ENCODE measurements at regions not wholly inside any gene's neighbourhood (a gene's known extent, or its start where the extent isn't known, plus 50 kb on each side); places are given as distances from the start of the nearest gene placed in this dataset.

- no peak for ATAC-seq
- ChIA-PET CTCF (no interaction called here), POLR2A (no interaction called here)
- TF ChIP-seq TCF7L2 (IDR thresholded peaks at IDR 0.05; ENCODE audit: low read depth, low read length) (no peak), CTCF (IDR thresholded peaks at IDR 0.05) (no peak), SIN3A (IDR thresholded peaks at IDR 0.05; ENCODE audit: borderline replicate concordance, insufficient read depth, low read depth, low read length) (no peak), POLR2AphosphoS5 (IDR thresholded peaks at IDR 0.05; ENCODE audit: low read depth, low read length) (no peak), REST (IDR thresholded peaks at IDR 0.05; ENCODE audit: insufficient read depth in 1 of 2, low read depth in 2 of 2, low read length in 1 of 2) (no peak)
- Histone ChIP-seq H3K4me1 (ENCODE audit: control insufficient read depth, insufficient read depth, low read length) (no peaks in the 10 kb centered on the region), H3K27me3 (ENCODE audit: control insufficient read depth, insufficient read depth, low read length) (no peaks in the 10 kb centered on the region), H3K9me3 (ENCODE audit: control insufficient read depth, insufficient read depth, low read depth, low read length) (no peaks in the 10 kb centered on the region), H3K36me3 (ENCODE audit: control insufficient read depth, insufficient read depth, low read length) (no peaks in the 10 kb centered on the region), H3K4me3 (ENCODE audit: low read depth in 2 of 2, low read length in 2 of 2) (no peak overlapping the region), H3K27ac (ENCODE audit: low read length) (no peak overlapping the region)
- intact Hi-C loops (cut with micrococcal nuclease; ENCODE audit: unreplicated experiment): no loop called here
- BruUV-seq (replicated peaks): no TSS peak
- DNase-seq (ENCODE audit: low read depth, low spot score): no peak
- in situ Hi-C loops (cut with HindIII; ENCODE audit: low pct_unique_long_range_greater_than_20kb, low sequenced_read_pairs): no loop called here
Measured at GRCh38 chr11:27945348-27945747, 162.6 kb downstream of the KIF18A start.

GRCh38 chr11:27938011-27938410 is 169.9 kb downstream of the KIF18A start:
- no TSS peak for BruUV-seq (replicated peaks)
- H3K4me1 ChIP-seq (ENCODE audit: control insufficient read depth, insufficient read depth, low read length): peaks cover 4% of the 10 kb centered on the region; the same call in 1 of the 2 replicates
- no peaks in the 10 kb centered on the region for H3K27me3 ChIP-seq (ENCODE audit: control insufficient read depth, insufficient read depth, low read length)
- ChIA-PET CTCF (no interaction called here), POLR2A (no interaction called here)
- no peaks in the 10 kb centered on the region for H3K9me3 ChIP-seq (ENCODE audit: control insufficient read depth, insufficient read depth, low read depth, low read length)
- DNase-seq (ENCODE audit: low read depth, low spot score) (no peak), ATAC-seq (no peak)
- no peaks in the 10 kb centered on the region for H3K36me3 ChIP-seq (ENCODE audit: control insufficient read depth, insufficient read depth, low read length)
- no peak for TF ChIP-seq REST (IDR thresholded peaks at IDR 0.05; ENCODE audit: insufficient read depth in 1 of 2, low read depth in 2 of 2, low read length in 1 of 2)
- TF ChIP-seq CTCF (IDR thresholded peaks at IDR 0.05): no peak
- TF ChIP-seq SIN3A (IDR thresholded peaks at IDR 0.05; ENCODE audit: borderline replicate concordance, insufficient read depth, low read depth, low read length): no peak
- no peak for TF ChIP-seq POLR2AphosphoS5 (IDR thresholded peaks at IDR 0.05; ENCODE audit: low read depth, low read length)
- no peak for TF ChIP-seq TCF7L2 (IDR thresholded peaks at IDR 0.05; ENCODE audit: low read depth, low read length)
- H3K27ac ChIP-seq (ENCODE audit: low read length): no peak overlapping the region
- in situ Hi-C loops (cut with HindIII; ENCODE audit: low pct_unique_long_range_greater_than_20kb, low sequenced_read_pairs): no loop called here
- H3K4me3 ChIP-seq (ENCODE audit: low read depth in 2 of 2, low read length in 2 of 2): no peak overlapping the region
- intact Hi-C loops (cut with micrococcal nuclease; ENCODE audit: unreplicated experiment): no loop called here
